NB4 (cell line): ENCODE measurements at regions not wholly inside any gene's neighbourhood (a gene's known extent, or its start where the extent isn't known, plus 50 kb on each side); places are given as distances from the start of the nearest gene placed in this dataset.

Experiments
- POLR2A ChIP-seq: IDR thresholded peaks from 2 replicates; pipeline ENCODE4 v1.6.1; 2011; ENCODE audit warnings: mild to moderate bottlenecking; ENCODE audit not compliant: insufficient read length; ENCODE audit errors: extremely low read depth
- TF ChIP-seq, protein P1 (sequence below): IDR thresholded peaks from 2 replicates; pipeline ENCODE4 v1.6.1; 2011; ENCODE audit warnings: low read depth, low read length
- TF ChIP-seq, protein P2 (sequence below): IDR thresholded peaks from one replicate; pipeline ENCODE4 v1.5.1; 2012; ENCODE audit warnings: low read depth, low read length

DNA sequence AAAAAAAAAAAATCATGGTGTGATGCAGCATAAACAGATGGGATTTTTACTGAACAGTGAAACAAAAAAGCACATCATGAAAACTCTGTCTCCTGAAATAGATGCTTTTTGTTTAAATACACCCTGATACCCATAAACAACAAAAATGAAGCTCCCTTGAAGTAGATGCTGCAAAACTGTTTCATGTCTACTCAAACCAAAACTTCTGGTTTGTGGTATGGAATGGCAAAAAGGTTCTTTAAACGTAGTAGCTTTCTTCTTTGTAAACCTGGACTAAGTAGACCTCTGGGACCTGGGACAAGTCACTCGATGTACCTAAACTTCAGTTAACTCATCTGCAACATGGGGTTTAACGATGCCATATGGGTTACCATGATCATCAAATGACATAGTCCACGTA is 64.4 kb upstream of the RAPH1 start:
- TF ChIP-seq, protein P1, sequence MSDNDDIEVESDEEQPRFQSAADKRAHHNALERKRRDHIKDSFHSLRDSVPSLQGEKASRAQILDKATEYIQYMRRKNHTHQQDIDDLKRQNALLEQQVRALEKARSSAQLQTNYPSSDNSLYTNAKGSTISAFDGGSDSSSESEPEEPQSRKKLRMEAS = no peak
- TF ChIP-seq, protein P2, sequence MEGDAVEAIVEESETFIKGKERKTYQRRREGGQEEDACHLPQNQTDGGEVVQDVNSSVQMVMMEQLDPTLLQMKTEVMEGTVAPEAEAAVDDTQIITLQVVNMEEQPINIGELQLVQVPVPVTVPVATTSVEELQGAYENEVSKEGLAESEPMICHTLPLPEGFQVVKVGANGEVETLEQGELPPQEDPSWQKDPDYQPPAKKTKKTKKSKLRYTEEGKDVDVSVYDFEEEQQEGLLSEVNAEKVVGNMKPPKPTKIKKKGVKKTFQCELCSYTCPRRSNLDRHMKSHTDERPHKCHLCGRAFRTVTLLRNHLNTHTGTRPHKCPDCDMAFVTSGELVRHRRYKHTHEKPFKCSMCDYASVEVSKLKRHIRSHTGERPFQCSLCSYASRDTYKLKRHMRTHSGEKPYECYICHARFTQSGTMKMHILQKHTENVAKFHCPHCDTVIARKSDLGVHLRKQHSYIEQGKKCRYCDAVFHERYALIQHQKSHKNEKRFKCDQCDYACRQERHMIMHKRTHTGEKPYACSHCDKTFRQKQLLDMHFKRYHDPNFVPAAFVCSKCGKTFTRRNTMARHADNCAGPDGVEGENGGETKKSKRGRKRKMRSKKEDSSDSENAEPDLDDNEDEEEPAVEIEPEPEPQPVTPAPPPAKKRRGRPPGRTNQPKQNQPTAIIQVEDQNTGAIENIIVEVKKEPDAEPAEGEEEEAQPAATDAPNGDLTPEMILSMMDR = no peak
- TF ChIP-seq POLR2A = no peak
